GM12878 (cell line): ENCODE measurements at regions not wholly inside any gene's neighbourhood (a gene's known extent, or its start where the extent isn't known, plus 50 kb on each side); places are given as distances from the start of the nearest gene placed in this dataset.

Experiments
- ASH2L ChIP-seq: fragments of 300-600, 200-600 bp; sonication (generic); IDR thresholded peaks from 2 replicates; pipeline ENCODE4 v1.6.1; 2017; ENCODE audit warnings: low read depth, mild to moderate bottlenecking, borderline replicate concordance
- BCL11A ChIP-seq: IDR thresholded peaks from 2 replicates; pipeline ENCODE4 v1.6.1; 2011; ENCODE audit warnings: low read depth, low read length
- BMI1 ChIP-seq: fragments of 450-650 bp; IDR thresholded peaks from 2 replicates; pipeline ENCODE4 v1.6.1; 2016; ENCODE audit warnings: mild to moderate bottlenecking, moderate library complexity, borderline replicate concordance
- BRCA1 ChIP-seq: IDR thresholded peaks from 2 replicates; pipeline ENCODE4 v1.6.1; 2011; ENCODE audit warnings: low read depth, low read length, improper control_type of control experiment
- EP300 ChIP-seq, 2 experiments: fragments of 150-350 bp in 1 of 2; IDR thresholded peaks; 2 replicates each; pipeline ENCODE4 v1.6.1; 2011 to 2012; ENCODE audit warnings: low read depth in 2 of 2, low read length in 2 of 2, borderline replicate concordance in 1 of 2, improper control_type of control experiment in 1 of 2, inconsistent platforms in 1 of 2; ENCODE audit not compliant: control insufficient read depth in 1 of 2
- IKZF2 ChIP-seq, 2 experiments: fragments of 450-650 bp; IDR thresholded peaks; 2 replicates each; pipeline ENCODE4 v1.6.1; 2017; ENCODE audit warnings: mild to moderate bottlenecking in 2 of 2, moderate library complexity in 2 of 2
- MLLT1 ChIP-seq: fragments of 450-650 bp; IDR thresholded peaks from 2 replicates; pipeline ENCODE4 v1.6.1; 2016; ENCODE audit warnings: mild to moderate bottlenecking
- MTA3 ChIP-seq: IDR thresholded peaks from 2 replicates; pipeline ENCODE4 v1.6.1; 2012; ENCODE audit warnings: low read length, inconsistent platforms, borderline replicate concordance
- SPI1 ChIP-seq: IDR thresholded peaks from 2 replicates; pipeline ENCODE4 v1.6.1; 2011; ENCODE audit warnings: low read depth, mild to moderate bottlenecking, low read length, moderate library complexity, borderline replicate concordance; ENCODE audit not compliant: insufficient read depth
- STAT3 ChIP-seq: IDR thresholded peaks from 2 replicates; pipeline ENCODE4 v1.6.1; 2011; ENCODE audit warnings: low read depth, low read length, improper control_type of control experiment
- SUZ12 ChIP-seq: fragments of 200-600 bp; sonication (generic); IDR thresholded peaks from one replicate; pipeline ENCODE4 v1.6.1; 2018; ENCODE audit warnings: antibody characterized with exemption, mild to moderate bottlenecking; ENCODE audit not compliant: unreplicated experiment
- TBL1XR1 ChIP-seq: IDR thresholded peaks from 2 replicates; pipeline ENCODE4 v1.6.1; 2012; ENCODE audit warnings: low read depth, low read length, improper control_type of control experiment
- TF ChIP-seq, protein P1 (sequence below): IDR thresholded peaks from 2 replicates; pipeline ENCODE4 v1.6.1; 2012; ENCODE audit warnings: improper control_type of control experiment, low read depth, low read length; ENCODE audit not compliant: insufficient replicate concordance

DNA sequence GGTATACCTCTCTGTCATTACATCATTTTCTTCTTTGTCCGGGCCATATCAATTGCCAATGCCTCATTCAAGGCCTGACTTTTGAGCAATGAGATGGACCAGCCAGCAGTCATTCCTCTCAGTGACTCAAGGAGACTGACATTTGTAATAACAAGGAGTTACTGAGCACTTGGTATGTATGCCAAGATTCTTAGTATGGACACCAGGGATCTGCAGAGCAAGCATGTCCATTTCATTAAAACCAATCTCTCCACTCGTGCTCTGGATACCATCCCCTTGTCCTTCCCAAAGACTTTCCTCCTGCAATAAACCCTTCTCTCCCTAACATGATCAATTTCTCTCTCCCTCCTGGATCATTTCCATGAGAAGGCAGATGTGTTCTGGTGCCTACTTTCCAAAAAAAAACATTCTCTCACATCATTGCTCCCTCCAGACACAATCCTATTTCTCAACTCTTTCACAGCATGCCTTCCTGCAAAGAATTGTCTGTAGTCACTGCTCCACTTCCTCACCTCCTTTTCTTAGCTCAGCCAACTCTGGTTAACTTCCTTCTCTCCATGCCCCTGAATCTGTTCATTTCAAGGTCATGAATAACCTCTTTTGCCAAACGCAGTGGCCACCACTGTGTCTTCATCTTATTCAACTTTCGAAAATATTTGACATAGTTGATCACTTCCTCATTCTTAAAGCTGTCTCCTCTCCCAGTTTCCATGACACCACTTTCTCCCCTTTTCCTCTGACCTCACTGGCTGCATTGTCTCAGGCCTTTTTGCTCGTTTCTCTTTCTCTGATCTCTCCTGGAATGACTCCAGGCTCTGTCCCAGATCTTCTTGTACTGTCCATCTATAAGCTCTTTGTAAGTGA, 102.8 kb upstream of the CYP1B1 start (continued):
- TF ChIP-seq, protein P1, sequence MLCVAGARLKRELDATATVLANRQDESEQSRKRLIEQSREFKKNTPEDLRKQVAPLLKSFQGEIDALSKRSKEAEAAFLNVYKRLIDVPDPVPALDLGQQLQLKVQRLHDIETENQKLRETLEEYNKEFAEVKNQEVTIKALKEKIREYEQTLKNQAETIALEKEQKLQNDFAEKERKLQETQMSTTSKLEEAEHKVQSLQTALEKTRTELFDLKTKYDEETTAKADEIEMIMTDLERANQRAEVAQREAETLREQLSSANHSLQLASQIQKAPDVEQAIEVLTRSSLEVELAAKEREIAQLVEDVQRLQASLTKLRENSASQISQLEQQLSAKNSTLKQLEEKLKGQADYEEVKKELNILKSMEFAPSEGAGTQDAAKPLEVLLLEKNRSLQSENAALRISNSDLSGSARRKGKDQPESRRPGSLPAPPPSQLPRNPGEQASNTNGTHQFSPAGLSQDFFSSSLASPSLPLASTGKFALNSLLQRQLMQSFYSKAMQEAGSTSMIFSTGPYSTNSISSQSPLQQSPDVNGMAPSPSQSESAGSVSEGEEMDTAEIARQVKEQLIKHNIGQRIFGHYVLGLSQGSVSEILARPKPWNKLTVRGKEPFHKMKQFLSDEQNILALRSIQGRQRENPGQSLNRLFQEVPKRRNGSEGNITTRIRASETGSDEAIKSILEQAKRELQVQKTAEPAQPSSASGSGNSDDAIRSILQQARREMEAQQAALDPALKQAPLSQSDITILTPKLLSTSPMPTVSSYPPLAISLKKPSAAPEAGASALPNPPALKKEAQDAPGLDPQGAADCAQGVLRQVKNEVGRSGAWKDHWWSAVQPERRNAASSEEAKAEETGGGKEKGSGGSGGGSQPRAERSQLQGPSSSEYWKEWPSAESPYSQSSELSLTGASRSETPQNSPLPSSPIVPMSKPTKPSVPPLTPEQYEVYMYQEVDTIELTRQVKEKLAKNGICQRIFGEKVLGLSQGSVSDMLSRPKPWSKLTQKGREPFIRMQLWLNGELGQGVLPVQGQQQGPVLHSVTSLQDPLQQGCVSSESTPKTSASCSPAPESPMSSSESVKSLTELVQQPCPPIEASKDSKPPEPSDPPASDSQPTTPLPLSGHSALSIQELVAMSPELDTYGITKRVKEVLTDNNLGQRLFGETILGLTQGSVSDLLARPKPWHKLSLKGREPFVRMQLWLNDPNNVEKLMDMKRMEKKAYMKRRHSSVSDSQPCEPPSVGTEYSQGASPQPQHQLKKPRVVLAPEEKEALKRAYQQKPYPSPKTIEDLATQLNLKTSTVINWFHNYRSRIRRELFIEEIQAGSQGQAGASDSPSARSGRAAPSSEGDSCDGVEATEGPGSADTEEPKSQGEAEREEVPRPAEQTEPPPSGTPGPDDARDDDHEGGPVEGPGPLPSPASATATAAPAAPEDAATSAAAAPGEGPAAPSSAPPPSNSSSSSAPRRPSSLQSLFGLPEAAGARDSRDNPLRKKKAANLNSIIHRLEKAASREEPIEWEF = no peak
- TF ChIP-seq BRCA1 (no peak), MLLT1 (0 out of 2 replicates have a peak, but pooled peaks have one; percentile 34), BMI1 (peak; percentile 54; the same call in 1 of the 2 replicates), TBL1XR1 (peak; percentile 37; the same call in 1 of the 2 replicates), EP300 (IDR thresholded peaks at IDR 0.05; ENCODE audit: borderline replicate concordance in 1 of 2, control insufficient read depth in 1 of 2, low read depth in 2 of 2, low read length in 2 of 2) (peak in 1 of 2 experiments; percentile 56; a peak in 1 of 4 replicates), SUZ12 (no peak), IKZF2 (IDR thresholded peaks at IDR 0.05) (peak; percentile 86 to 90), ASH2L (no peak), BCL11A (peak; percentile 65; the same call in 1 of the 2 replicates), MTA3 (0 out of 2 replicates have a peak, but pooled peaks have one; percentile 34), STAT3 (no peak), SPI1 (peak; percentile 96)
